GM12873 (cell line): ENCODE measurements at regions not wholly inside any gene's neighbourhood (a gene's known extent, or its start where the extent isn't known, plus 50 kb on each side); places are given as distances from the start of the nearest gene placed in this dataset.

ENCODE experiments used
- TF ChIP-seq, protein P1 (sequence below): IDR thresholded peaks from 2 replicates; pipeline ENCODE4 v1.5.1; 2012; ENCODE audit warnings: low read depth, mild to moderate bottlenecking, moderate library complexity, low read length, control low read depth; ENCODE audit not compliant: insufficient read depth; ENCODE audit errors: missing control alignments

DNA sequence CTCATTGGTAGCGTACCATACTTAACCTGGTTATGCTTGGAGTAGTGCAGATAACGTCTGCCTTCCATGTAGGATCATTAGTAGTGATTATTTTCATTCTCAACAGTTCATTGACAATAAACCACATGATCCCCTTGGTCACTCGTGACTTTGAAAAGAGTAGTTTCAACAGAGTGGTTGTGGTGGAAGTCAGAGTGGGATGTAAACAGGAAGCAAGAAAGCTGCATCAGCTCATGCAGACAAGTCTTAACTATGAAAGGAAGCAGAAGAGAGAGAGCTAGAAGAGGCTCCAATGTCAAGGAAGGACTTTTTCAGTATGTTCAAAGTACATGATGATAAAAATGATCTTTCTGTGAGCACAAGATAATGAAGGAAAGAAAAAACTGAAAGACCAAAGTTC lies 287.4 kb downstream of the MBD2 start:
- TF ChIP-seq, protein P1, sequence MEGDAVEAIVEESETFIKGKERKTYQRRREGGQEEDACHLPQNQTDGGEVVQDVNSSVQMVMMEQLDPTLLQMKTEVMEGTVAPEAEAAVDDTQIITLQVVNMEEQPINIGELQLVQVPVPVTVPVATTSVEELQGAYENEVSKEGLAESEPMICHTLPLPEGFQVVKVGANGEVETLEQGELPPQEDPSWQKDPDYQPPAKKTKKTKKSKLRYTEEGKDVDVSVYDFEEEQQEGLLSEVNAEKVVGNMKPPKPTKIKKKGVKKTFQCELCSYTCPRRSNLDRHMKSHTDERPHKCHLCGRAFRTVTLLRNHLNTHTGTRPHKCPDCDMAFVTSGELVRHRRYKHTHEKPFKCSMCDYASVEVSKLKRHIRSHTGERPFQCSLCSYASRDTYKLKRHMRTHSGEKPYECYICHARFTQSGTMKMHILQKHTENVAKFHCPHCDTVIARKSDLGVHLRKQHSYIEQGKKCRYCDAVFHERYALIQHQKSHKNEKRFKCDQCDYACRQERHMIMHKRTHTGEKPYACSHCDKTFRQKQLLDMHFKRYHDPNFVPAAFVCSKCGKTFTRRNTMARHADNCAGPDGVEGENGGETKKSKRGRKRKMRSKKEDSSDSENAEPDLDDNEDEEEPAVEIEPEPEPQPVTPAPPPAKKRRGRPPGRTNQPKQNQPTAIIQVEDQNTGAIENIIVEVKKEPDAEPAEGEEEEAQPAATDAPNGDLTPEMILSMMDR: no peak

DNA sequence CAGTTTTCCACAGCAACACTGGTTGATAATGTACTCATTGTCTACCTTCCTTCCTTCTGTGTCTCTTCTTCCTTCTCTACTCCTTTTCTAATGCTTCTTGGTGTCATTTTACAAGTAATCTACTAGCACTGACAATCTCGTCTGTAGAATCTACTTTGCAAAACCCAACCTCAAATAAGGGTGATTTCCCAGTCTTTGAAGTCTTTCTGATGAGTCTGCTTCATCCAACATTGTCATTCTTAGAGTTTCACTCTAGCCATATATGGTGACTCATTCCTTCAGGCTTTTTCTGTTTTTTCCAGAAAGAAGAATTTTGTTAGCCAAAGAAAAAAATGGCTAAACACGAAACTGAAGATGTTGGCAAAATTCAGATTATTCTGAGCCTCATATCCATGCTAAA lies 288.7 kb downstream of the MBD2 start:
- TF ChIP-seq, protein P1: no peak

DNA sequence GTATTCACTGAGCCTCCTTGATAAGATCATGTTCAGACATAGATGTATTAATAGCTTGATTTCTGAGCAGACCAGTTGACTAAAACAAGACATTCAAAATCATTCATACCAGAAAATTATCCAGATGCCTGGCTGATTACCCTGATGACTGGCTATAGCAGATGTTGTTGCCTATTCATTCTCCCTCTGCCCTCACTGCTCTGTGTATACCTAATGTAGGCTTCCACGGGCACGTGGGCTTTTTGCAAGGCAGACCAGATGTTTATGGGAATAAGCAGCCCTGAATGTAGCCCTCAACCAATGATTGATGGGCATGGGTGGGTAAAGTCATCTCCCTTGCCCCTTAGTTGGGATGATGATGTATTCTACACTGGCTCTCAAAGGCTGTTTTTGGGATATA lies 289.1 kb downstream of the MBD2 start:
- TF ChIP-seq, protein P1: no peak

DNA sequence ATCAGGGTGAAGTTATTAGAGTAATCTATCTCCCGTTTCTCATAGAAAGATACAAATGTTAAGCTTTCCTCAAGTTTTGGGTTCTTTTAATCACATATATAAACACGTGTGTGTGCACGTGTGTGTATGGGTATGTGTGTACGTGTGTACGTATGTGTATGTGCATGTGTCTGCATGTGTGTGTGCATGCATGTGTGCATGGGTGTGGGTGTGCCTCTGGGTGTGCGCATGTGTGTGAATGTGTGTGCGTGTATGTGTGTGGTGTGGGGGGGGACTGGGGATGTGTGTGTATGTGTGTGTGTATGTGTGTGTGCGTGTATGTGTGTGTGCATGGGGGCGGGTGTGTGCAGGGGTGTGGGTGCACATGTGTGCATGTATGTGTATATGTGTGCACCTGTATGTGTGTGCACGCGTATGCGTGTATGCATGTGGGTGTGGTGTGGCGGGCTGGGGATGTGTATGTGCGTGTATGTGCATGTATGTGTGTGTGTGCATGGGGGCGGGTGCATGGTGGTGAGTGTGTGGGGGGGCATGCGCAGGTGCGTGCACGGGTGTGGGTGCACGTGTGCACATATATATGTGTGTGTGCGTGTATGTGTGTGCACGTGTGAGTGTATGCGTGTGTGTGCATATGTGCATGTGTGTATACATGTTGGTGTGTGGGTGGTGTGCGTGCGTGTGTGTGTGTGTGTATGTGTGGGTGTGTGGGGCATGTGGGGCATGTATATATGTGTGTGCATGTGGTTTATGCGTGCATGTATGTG lies 304.0 kb downstream of the MBD2 start:
- TF ChIP-seq, protein P1: no peak

DNA sequence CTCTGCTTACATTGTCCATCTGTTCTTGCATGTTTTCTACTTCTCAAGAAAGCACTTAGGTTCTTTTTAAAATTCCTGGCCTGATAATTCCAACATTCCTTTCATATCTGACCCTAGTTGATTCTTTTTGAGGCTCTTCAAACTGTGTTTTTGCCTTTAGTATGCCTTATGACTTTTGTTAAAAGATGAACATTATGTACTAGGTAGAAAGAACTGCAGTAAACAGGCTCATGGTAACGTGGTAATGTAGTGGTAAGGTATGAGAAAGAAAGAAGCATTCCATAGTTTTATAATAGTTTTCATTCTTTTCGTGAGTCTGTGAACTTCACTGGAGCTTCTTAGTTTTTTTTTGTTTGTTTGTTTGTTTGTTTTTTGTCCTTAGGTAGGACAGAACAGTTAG lies 306.4 kb downstream of the MBD2 start:
- TF ChIP-seq, protein P1: no peak

DNA sequence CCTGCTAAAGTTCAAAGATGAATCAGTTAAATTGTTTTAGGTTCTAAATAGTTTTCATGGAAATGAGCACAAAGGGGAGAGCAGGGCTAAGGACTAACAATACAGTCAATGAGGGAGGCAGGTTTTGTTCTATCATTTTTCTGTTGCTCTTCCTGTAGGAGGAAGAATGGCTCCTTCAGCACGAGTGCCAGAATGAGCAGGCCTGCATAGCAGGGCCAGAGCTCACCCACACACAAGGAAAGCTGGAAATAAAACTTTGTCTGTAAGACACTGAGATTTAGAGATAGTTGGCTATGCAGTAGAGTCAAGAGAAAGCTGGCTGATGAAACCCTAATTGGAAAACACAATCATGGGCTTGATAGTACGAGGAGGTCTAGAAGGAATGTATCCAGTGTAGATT lies 313.3 kb downstream of the MBD2 start:
- TF ChIP-seq, protein P1: no peak

DNA sequence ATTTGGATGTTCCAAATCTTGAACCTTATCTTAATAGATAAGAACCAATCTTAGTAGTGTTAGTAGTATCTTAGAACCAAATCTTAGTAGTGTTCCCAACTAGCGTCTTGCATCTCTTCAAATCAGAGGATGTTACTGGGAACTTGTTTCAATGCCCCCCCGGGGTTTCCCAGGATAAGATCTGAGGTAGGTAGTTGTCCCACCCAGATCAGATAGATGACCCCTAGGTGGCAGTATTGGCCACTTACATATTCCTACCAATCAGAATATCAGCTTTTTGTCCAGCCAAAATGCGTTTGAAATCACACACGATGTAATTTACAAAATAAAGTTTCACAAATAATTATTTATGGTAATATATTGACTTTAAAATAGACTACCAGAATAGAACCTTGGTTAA lies 314.8 kb downstream of the MBD2 start:
- TF ChIP-seq, protein P1: peak; percentile 51

DNA sequence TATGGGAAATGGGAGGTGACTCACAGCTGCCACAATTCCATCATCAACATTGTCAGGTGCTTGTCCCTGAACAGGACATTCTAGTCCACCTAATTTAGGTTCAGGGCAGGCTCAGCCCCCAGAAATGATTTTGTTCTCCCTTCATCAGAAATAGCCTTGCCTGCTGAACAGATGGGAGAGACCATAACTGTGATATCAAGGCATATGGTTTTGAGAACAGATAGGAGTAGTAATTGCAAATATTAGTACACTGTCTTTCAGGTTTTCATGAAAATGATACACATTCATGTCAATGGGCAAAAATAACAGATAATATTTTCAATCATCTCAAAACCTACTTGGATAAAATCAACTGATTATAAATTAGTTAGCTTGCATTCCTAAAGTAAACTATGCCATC lies 316.5 kb downstream of the MBD2 start:
- TF ChIP-seq, protein P1: no peak
